Activated CD4-positive, alpha-beta T cell treated with anti-CD3 and anti-CD28 coated beads, Interleukin-2, amount 50 U/mL, for 1 hour (primary cell): ENCODE measurements at regions not wholly inside any gene's neighbourhood (a gene's known extent, or its start where the extent isn't known, plus 50 kb on each side); places are given as distances from the start of the nearest gene placed in this dataset.
"Not testable (repeated sequence)": the region's sequence is repeated elsewhere in the genome, so short reads cannot be mapped to it uniquely, and the experiment has no call there.

ENCODE experiments used
- DNase-seq: peaks from one replicate; pipeline ENCODE4 v3.0.0-alpha.2; 2020

- DNase-seq: not testable (repeated sequence)
Measured at GRCh38 chr1:147103416-147104155, 68.7 kb downstream of the PRKAB2 start.

GRCh38 chr1:147099192-147099591 lies 73.1 kb downstream of the PRKAB2 start:
- DNase-seq: no peak

- not testable (repeated sequence) for DNase-seq
Measured at GRCh38 chr1:147098338-147098973, 73.8 kb downstream of the PRKAB2 start.

GRCh38 chr1:147095691-147096090 lies 76.6 kb downstream of the PRKAB2 start:
- DNase-seq: no peak

- DNase-seq: no peak
Measured at GRCh38 chr1:147091801-147092200, 80.5 kb downstream of the PRKAB2 start.

GRCh38 chr1:147089457-147089856 lies 82.8 kb downstream of the PRKAB2 start:
- DNase-seq: no peak

GRCh38 chr1:147086129-147086528 lies 86.1 kb downstream of the PRKAB2 start:
- no peak for DNase-seq

- peak; percentile 67 for DNase-seq
Measured at GRCh38 chr1:147084273-147085096, 87.8 kb downstream of the PRKAB2 start.

- no peak for DNase-seq
Measured at GRCh38 chr1:147083919-147084272, 88.4 kb downstream of the PRKAB2 start.

- no peak for DNase-seq
Measured at GRCh38 chr1:147080671-147081394, 91.4 kb downstream of the PRKAB2 start.

GRCh38 chr1:147080006-147080661 lies 92.1 kb downstream of the PRKAB2 start:
- DNase-seq: no peak

- DNase-seq: no peak
Measured at GRCh38 chr1:147079400-147080005, 92.8 kb downstream of the PRKAB2 start.

- no peak for DNase-seq
Measured at GRCh38 chr1:147078606-147079399, 93.5 kb downstream of the PRKAB2 start.

GRCh38 chr1:147077936-147078605 lies 94.2 kb downstream of the PRKAB2 start:
- DNase-seq: no peak

GRCh38 chr1:147077523-147077922 lies 94.7 kb downstream of the PRKAB2 start:
- no peak for DNase-seq

GRCh38 chr1:147077081-147077480 lies 95.2 kb downstream of the PRKAB2 start:
- DNase-seq: no peak

GRCh38 chr1:147076442-147076841 lies 95.8 kb downstream of the PRKAB2 start:
- DNase-seq: no peak

GRCh38 chr1:147072482-147073432 lies 99.5 kb downstream of the PRKAB2 start:
- no peak for DNase-seq

GRCh38 chr1:147071142-147071541 lies 101.1 kb downstream of the PRKAB2 start:
- DNase-seq: no peak
